NCI-H345 (cell line): ENCODE measurements at regions not wholly inside any gene's neighbourhood (a gene's known extent, or its start where the extent isn't known, plus 50 kb on each side); places are given as distances from the start of the nearest gene placed in this dataset.
A peak's percentile ranks its signal among the peaks of the same experiment; 100 is the strongest.

Experiments used
- DNase-seq: peaks from one replicate; lab custom pipeline; 2025; lab: John Stamatoyannopoulos, UW

DNA sequence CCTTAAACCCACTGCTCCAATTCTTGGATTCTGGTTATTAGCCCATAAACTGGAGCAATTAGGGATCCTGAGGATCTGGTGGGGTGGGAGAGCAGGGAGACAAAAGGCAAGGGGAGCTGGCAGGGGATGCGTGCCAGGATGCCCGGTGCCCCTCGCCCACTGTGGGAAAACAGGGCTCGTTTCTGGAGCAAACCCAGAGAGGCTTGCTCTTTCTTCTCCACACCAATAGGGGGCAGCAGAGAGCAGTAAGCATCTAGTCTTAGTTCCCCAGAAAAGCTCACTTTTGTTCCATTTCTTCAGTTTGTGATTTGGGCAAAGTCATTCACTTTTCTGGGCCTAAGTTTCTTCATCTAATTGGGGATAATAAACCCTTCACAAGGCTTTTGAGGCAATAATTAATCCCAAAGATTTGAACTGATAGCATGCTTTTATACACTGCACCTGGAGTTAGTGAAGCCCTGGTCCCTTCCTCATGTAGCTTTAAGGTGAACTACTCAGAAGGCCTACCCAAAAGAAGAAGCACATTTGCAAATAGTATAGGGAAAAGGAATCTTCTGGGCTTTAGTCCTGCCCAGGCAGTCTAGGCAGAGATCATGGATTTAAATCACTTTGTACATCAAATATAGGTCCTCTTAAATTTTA is 160.6 kb upstream of the USP24 start:
- DNase-seq, result peak; percentile 14

DNA sequence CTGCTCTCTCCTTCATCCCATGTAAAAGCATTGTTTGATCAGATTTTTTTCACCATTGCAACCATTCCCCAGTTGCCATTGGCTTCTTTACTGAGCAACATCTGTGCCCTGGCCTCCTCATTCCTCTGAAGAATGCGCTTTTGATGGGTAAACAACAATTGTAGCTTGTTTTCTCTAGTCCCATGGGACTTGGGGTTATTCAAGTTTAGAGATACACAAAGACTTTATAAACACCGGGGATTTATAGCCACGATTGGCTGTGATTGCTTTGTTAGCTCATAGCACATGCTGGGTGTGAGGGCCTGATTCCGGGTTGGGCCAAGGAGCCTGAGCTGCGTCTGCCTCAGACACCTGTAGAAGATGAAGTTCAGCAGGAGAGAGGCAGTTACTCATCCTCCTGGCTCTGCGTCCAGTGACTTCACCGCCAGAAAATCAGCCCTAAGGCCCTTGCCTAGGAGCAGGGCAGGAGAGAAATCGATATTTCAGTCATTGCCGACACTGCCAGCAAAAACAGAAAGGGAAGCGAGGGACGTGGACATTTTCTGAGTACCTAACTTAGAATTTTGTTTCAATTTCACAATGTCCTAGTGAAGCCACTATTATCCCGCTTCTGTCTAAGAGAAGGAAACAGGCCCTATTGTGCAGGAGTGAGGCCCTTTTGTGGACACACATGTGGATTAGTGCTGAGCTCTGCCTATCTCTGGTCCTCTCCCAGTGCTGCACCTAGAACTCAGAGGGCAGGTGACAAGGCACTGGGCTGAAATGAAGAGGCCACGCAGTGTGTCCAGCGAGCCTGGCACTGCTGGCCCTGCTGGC is 159.8 kb upstream of the USP24 start:
- DNase-seq, result no peak

DNA sequence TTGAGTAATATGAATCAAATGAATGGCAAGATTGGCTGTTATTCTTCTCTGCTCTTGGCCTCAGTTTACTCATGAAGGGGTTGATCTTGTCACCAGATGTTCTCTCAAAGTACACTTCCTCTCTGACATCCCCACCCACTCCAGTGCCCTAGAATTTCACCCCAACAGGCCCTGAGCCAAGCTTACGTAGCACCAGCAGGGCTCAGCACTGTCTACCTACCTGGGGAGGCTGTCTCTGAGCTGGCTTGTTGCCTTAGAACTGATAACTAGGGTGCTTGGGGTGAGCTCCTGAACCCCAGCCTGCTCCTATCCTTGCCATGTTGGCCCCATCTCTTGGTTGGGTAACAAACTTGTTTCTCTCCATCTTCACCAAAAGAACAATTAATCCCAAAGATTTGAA is 159.1 kb upstream of the USP24 start:
- no peak for DNase-seq

DNA sequence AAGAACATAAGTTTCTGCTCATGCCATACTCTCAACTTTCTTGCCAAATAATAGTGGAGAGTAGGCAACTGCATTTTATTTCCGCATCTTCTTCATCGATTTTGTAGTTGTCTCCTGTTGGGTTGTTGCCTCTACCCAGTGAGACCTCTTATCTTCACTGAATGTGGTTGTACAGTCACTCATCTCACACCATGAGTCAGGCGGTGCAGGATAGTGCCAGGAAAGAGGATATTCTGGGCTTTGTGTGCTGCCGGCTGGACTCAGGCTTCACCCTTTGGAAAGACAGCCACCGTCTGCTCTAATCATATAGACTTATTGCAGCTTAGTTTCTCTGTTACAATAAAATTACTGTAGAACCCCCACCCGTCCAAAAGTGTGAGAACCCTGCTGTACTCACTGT is 154.3 kb upstream of the USP24 start:
- no peak for DNase-seq

DNA sequence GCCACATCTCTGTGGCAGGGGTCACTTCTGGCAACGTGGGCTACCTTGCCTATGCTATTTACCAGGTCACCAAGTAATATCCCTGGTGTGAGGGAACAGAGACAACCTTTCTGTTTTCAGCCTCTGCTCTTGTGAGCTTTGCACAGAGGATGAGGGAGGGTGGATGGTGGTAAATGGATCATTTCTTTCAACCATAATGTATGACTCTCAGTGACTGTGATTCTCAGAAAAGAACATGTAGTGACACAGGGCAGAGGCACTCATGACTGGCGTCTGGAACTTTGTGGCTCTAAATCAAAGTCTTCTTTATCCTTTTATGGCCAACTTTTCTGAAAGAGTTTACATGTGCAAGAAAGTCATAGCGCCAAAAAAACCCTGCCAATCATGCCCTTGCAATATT is 153.5 kb upstream of the USP24 start:
- no peak for DNase-seq

DNA sequence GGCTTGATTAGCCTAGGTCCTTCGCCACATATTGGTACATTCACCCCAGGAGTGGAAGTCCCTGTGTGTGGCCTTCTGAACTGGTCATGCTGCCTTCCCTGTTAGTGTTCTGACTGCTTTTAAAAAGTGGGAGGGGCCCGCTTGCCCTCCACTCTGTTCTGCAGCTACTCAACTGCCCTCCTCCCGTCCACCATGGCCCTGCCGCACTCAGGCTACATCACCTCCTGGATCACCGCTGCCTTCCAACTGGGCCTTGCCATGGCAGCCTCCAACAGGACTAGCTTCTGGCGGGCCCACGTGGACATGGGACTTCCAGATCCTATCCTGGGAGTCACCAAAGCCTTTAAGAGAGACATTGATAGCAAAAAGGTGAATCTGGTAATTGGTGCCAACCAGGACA is 152.1 kb upstream of the USP24 start:
- no peak for DNase-seq

DNA sequence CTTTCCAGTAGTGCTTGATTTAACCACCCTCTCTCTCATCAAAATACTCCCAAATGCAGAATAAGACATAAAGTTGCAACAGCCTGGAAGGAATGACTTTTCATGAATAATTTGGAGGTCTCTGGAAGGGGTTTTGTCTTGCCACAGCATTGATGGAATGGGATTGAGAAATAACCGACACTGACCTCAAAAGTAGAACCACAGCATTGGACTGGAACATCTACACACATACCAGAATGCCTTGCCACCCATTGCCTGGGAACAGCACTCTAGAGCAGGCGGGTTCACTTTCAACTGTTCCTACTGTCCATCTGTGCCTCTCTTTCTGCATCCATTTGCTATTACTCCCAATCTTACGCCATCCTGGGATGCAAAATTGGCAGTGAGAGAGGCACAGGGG is 149.1 kb upstream of the USP24 start:
- DNase-seq, result no peak

DNA sequence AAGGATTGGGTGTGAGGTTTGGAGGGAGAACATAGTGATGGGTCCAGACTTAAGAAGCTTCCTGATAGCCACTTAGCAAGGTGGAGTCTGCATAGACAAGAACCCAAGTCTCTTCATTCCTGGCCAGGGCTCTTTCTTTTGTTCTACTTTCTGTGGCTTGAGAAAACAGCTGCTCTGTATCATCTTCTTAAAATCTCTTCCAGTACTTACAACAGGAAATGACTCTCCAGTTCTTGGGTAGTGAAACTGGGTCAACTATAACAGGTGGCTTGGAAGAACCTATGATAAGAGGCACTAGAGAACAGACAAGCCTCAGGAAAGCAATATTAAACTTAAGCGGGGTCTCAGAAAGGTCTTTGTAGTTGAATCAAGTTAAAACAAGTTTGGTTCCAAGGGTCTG is 148.1 kb upstream of the USP24 start:
- DNase-seq, result no peak

DNA sequence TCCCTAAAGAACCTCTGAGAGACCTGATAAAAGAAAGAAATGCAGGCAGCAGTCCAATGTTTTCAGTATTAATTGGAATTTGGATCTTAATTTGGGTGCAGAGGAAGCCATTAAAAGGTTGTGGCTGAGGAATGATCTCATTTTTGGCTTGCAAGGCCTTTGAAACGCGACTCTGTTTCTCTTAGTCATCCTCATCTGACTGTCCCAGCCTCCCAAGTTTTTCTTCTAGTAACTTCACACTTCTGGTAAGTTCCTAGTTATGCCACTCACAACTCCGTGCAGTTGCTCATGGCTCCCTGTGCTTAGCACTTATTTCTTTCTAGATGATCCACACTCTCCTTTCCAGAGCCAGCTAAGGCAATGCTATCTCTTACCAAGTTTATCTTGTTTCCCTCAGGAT is 147.4 kb upstream of the USP24 start:
- no peak for DNase-seq

DNA sequence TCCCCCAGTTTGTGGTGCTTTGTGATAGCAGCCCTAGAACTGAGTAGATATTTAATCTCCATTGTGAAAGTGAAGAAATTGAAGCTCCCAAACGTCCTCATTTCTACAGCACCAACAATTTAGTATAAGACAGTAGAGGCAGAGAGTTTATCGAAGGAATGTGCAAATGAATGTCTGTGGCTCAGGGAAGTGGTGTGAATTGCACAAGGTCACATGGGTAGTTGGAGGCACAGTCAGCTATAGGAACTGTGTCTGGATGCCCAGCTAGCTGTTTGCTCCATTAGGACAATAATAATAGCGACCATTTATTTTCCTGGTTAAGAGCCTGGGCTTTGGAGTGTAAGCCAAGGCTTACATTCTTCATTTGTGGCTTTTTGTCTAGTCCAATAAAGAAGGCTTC is 144.4 kb upstream of the USP24 start:
- no peak for DNase-seq

DNA sequence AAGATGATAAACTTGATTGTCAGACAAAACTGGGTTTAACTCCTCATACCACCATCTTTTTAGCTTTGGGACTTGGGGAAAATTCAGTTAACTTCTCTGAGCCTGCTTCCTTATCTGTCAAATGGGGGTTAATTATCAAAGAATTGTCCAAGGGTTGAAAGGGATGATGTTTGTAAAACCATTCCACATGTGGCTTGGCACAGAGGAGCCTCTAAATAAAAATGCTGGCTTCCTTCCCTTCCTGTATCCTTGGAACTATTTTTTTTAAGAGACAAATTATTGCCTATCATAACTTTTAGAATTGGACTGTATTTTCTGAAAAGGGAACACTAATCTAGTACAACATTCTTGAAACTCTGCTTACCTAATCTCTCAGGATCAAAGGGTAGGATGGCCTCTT is 143.4 kb upstream of the USP24 start:
- DNase-seq, result no peak

DNA sequence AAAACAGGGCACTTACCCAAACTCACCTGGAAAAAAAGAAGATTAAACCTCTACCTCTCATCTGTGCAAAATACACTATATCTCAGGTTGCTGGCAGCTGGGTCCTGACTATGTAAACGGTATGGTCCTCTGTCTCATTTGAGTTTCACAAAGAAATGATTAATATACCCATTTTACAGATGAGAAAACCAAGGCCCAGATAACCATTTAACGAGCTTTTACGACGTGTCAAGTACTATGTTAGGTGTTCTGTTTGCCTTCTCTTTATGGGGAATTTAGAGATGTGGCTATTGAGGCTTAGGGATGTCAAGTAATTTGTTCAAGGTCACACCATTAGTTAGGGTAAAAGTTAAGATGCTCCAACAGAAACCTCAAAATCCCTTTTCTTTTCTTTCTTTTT is 140.4 kb upstream of the USP24 start:
- no peak for DNase-seq

DNA sequence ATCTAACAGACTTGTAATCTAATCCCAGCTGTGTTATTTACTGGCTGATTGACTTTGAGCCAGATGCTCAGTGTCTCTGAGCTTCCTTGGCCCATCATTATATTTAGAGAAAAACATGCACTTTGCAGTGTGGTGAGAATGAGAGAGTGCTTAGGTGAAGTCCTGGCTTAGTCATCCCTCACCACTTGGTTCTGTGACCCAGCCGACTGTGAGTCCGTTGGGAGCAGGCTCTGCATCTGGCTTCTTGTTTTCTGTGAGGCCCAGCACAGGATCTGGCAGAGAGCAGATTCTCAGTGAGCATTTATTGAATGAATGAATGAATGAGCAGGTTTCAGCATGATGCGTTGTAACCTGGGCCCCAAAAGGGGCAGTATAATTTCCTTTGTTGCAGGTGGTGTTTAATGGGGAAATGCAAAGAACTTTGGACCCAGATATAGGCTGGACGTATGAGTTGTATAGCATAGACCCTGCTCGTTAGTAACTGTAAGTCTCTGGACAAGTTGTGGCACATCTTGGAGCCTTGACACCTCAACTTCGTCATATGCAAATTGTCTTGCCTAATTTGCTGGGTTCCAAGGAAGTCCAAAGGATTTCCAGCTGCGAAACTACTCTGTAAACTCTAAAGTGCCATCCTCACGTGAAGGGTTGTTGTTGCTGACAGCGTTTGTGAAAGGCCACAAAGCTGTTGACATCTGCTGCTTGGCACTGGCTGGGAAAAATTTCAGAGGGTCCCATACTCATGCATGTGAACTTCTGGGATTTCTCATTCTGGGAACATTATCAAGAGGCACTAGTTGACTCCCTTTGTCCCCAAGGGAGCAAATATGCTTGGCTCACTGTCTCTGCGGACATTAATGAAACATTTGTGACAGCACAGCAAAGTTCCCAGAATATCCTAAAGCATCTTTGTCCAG is 138.8 kb upstream of the USP24 start:
- DNase-seq, result no peak

DNA sequence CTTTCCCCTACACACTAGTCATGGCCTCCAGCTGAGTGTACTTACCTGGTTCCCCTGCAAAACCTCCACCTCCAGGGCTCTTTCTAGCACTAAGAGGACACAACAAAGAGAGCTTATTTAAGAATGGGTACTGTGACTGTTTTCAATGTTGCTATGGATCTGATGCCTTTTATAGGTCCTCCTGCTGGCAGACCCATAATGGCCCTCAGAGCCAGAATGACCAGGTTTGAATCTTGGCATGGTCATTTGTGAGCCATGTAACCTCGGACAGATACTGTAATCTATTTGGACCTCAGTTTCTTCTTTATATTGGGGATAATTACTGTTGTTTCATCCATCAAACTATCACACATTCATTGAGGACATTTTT is 137.6 kb upstream of the USP24 start:
- DNase-seq, result no peak

DNA sequence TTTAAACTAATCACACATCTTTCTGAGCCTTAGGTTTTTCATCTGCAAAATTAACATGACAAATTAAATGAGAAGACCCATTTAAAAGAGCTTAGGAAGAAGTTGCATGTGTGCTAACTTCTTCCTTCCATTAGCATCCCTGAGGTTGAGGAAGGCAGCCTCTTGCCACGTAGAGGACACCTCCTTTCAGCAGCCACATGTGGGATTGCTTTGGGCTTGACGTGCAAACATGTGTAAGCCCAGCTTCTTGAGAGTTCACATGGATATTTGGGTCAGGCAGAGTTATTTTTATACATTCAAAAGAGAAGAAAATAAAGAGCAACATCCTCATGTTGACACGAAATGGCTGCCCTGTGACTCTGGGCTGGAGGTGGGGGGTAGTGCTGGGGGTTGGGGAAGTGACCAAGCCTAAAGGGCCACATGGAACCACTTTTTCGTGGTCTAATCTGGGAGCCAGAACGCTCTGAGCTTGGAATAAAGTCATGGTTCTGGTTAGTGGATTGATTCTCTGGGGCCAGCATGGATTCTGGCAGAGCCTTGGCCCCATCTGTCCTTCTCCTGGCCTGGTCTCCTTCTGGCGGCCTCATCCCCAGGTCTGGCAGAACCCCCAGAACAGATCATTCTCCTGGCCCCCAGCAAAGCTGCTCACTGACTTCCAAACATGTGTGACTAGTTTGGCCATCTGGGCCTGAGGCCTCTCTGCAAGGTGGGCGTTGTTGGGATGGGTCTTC is 137.1 kb upstream of the USP24 start:
- DNase-seq, result no peak

DNA sequence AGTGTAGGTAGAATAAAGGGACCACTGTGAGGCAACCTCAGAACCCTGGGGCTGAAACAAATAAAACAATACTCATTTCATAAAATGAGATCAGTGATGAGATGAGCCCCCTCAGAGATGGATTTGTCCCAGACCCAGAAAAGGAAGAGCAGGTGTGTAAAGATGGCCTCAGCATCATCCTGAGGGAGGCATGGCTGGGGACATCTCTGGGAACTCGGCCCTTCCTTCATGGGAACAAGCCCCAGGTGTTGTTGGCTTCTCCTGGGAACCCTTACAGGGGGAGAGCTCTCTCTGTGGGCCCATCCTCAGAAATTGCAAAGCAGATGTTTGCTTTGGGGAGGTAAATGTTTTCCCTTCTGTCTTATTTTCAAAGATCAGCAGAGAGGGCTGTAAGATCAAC is 133.2 kb upstream of the USP24 start:
- no peak for DNase-seq

DNA sequence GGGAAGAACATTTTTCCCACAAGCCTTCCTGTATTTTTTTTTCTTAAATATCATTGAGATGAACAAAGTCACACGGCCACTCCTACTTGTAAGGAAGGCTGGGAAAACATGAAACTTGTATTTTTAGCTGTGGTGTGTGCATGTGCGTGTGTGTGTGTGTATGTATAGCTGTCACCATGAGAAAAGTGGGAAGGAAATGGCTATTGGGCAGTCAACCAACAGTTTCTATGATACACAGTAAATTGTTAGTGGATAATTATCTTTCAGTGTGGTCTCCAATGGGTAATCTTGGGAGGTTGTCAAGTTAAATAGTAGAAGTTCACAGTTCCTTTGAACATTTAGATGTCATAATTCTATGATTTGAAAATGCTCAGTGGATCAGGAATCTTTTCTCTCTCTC is 132.7 kb upstream of the USP24 start:
- no peak for DNase-seq

DNA sequence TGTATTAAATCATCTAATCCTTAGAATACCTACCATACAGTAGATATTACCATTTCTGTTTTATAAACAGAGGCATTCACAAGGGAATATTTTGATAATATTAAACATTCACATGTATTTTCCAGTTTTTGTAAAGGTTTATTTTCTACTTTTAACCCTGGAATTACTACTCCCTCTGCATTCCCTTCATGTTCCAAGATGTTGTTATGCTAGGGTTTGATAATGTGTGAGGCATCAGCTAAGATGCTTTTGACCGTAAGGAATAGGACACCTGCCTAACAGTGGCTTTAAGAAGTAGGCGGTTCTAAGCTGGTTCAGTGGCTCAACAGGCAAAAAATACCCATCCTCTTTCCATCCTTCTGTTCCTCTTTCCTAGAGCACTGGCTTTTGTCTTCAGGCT is 131.9 kb upstream of the USP24 start:
- no peak for DNase-seq

DNA sequence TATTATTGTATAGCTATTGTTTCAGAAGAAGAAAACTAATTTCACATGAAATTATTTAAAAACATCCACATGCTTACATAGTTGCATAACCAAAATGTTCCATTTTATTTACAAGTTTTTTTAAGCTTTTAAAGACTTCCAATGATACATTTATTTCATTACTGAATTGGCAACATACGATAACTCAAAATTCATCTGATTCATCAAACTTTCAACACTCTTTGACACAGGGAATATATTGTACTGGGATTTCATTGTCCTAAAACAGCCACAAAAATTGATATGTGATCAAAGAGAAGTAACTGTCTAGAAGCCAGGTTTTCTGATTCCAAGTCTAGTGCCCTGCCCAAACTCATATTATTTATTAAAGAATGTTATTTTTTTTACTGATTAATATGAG is 131.4 kb upstream of the USP24 start:
- no peak for DNase-seq

DNA sequence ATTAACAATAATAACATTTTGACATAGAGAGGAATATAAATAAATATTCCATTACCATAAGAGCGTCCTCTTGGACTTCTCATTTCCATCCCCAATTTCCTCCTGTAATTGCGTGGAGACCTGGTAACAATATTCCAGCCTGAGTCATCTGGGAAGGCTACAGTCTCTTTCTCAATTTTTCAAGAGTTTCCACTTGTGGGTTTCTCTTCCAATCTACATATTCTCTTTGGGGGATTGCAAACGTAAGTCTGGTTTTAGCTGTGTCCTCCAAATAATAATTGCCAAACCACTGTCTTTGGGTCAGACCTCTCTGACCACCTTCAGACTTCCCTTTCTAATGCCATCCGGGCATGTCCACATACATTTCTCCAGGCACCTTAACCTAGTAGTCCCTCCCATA is 124.5 kb upstream of the USP24 start:
- no peak for DNase-seq

DNA sequence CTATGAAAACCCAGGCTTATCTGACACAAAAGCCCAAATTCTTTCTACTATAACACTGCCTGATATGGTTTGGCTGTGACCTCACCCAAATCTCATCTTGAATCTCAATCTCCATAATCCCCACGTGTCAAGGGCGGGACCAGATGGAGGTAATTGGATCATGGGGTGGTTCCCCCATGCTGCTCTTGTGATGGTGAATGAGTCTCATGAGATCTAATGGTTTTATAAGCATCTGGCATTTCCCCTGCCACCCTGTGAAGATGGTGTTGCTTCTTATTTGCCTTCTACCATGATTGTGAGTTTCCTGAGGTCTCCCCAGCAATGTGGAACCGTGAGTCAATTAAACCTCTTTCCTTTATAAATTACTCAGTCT is 123.3 kb upstream of the USP24 start:
- no peak for DNase-seq

DNA sequence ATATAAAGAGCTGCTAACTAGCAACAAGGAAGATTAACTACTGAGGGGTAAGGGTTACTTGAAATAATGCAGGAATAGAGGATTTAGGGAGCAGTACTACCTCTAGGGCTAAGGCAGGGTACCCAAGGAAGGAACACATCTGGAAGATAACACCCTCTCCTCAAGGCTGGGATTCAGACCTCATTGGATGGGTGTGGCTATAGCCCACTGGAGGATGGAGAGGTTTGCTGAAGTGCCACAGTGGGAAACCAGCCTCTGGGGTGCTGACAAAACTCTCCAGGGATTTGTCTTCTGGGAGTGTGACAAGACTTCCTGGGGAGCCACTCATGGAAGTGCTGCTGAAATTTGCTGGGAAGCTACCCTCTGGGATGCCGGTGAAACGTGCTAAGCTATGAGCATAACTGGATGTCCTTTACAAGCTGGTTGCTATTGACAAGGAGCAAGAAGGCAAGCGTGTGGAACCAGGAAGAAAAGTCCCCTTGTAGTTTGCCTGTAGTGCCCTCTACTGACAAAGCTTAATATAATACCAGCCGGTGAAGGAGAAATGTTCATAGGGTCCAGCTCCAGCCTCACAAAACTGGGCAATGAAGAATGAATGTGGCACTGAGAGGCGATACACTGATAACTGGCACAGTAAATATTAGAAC is 122.8 kb upstream of the USP24 start:
- DNase-seq, result peak; percentile 15
